GM23338 (cell line): ENCODE measurements at regions not wholly inside any gene's neighbourhood (a gene's known extent, or its start where the extent isn't known, plus 50 kb on each side); places are given as distances from the start of the nearest gene placed in this dataset.

Experiments
- CREB1 ChIP-seq: fragments of 250-450 bp; sonication (Bioruptor Pico); IDR thresholded peaks from 2 replicates; pipeline ENCODE4 v1.5.0; 2020; ENCODE audit warnings: low read depth, mild to moderate bottlenecking, moderate library complexity
- CTCF ChIP-seq, 2 experiments: fragments of 200-600 bp in 1 of 2; sonication (generic) in 1 of 2; conservative IDR thresholded peaks; 2 replicates each; pipeline versions ENCODE4 v1.5.1 to v1.6.1; 2016 to 2017; ENCODE audit warnings: antibody characterized with exemption in 2 of 2, low read depth in 2 of 2, mild to moderate bottlenecking in 2 of 2, moderate library complexity in 1 of 2
- ETS1 ChIP-seq: IDR thresholded peaks from 2 replicates; pipeline ENCODE4 v1.6.1; 2016; ENCODE audit warnings: antibody characterized with exemption
- EZH2 ChIP-seq: fragments of 200-600 bp; sonication (generic); IDR thresholded peaks from one replicate; pipeline ENCODE4 v1.8.0; 2017; ENCODE audit warnings: antibody characterized with exemption, mild to moderate bottlenecking, low read depth; ENCODE audit not compliant: unreplicated experiment
- EZH2phosphoT487 ChIP-seq: fragments of 200-600 bp; sonication (generic); IDR thresholded peaks from one replicate; pipeline ENCODE4 v1.8.1; 2018; ENCODE audit warnings: antibody characterized with exemption; ENCODE audit not compliant: unreplicated experiment
- JUNB ChIP-seq: IDR thresholded peaks from one replicate; pipeline ENCODE4 v1.6.1; 2016; ENCODE audit warnings: antibody characterized with exemption; ENCODE audit not compliant: unreplicated experiment
- NANOG ChIP-seq: IDR thresholded peaks from 2 replicates; pipeline ENCODE4 v1.6.1; 2016; ENCODE audit warnings: antibody characterized with exemption, borderline replicate concordance
- POLR2AphosphoS5 ChIP-seq: IDR thresholded peaks from 2 replicates; pipeline ENCODE4 v1.6.1; 2016; ENCODE audit warnings: antibody characterized with exemption, low read depth
- REST ChIP-seq: IDR thresholded peaks from one replicate; pipeline ENCODE4 v1.6.1; 2018; ENCODE audit warnings: antibody characterized with exemption; ENCODE audit not compliant: unreplicated experiment
- STAT1 ChIP-seq: IDR thresholded peaks from one replicate; pipeline ENCODE4 v1.6.1; 2016; ENCODE audit warnings: antibody characterized with exemption; ENCODE audit not compliant: unreplicated experiment
- ZNF114 ChIP-seq: fragments of 250-450 bp; sonication (Bioruptor Pico); IDR thresholded peaks from 2 replicates; pipeline ENCODE4 v1.5.0; 2020; ENCODE audit warnings: mild to moderate bottlenecking, moderate library complexity
- ZNF331 ChIP-seq: fragments of 250-450 bp; sonication (Bioruptor Pico); IDR thresholded peaks from 2 replicates; pipeline ENCODE4 v1.5.0; 2020; ENCODE audit warnings: low read depth, mild to moderate bottlenecking, moderate library complexity
- ZNF462 ChIP-seq: fragments of 250-450 bp; sonication (Bioruptor Pico); IDR thresholded peaks from 2 replicates; pipeline ENCODE4 v1.5.0; 2020; ENCODE audit warnings: mild to moderate bottlenecking, moderate library complexity

- no peak for TF ChIP-seq EZH2
- no peak for TF ChIP-seq CTCF (conservative IDR thresholded peaks at IDR 0.05; ENCODE audit: low read depth in 2 of 2)
- no peak for TF ChIP-seq REST
- TF ChIP-seq EZH2phosphoT487, result no peak
- TF ChIP-seq JUNB, result no peak
- TF ChIP-seq POLR2AphosphoS5, result no peak
- no peak for TF ChIP-seq CREB1 (CRISPR knock-in tag)
- no peak for TF ChIP-seq ETS1
- no peak for TF ChIP-seq NANOG
- TF ChIP-seq STAT1, result no peak
- no peak for TF ChIP-seq ZNF462 (CRISPR knock-in tag)
- no peak for TF ChIP-seq ZNF114 (CRISPR knock-in tag)
- no peak for TF ChIP-seq ZNF331 (CRISPR knock-in tag)
Observed at GRCh38 chr6:43903739-43904290, 133.8 kb downstream of the VEGFA start.
